Colonic mucosa (tissue), 4 donors: ENCODE measurements at regions not wholly inside any gene's neighbourhood (a gene's known extent, or its start where the extent isn't known, plus 50 kb on each side); places are given as distances from the start of the nearest gene placed in this dataset.
"Not testable (repeated sequence)": the region's sequence is repeated elsewhere in the genome, so short reads cannot be mapped to it uniquely, and the experiment has no call there.

Experiments used
- DNase-seq: peaks from one replicate; pipeline ENCODE4 v3.0.0-alpha.2; 2020
- H3K27ac ChIP-seq: fragments of 200-600 bp; one replicate; pipeline ENCODE4 v1.8.0; 2021
- H3K27me3 ChIP-seq: fragments of 200-600 bp; one replicate; pipeline ENCODE4 v1.8.0; 2021
- H3K36me3 ChIP-seq: fragments of 200-600 bp; one replicate; pipeline ENCODE4 v1.8.0; 2021
- H3K4me1 ChIP-seq: fragments of 200-600 bp; one replicate; pipeline ENCODE4 v1.8.0; 2021; ENCODE audit warnings: mild to moderate bottlenecking
- H3K4me3 ChIP-seq: fragments of 200-600 bp; one replicate; pipeline ENCODE4 v1.8.0; 2021
- H3K9ac ChIP-seq, 2 donors: one replicate each; pipeline ENCODE4 v1.7.0; 2013; ENCODE audit warnings: control low read depth in 2 of 2, low read depth in 2 of 2, low read length in 2 of 2
- H3K9me3 ChIP-seq: fragments of 200-600 bp; one replicate; pipeline ENCODE4 v1.8.0; 2021
- intact Hi-C: fragments of 100-400 bp; cut with DNase I; formaldehyde crosslinking; loops from one replicate; pipeline ENCODE4 v1.14.1; 2022
- TF ChIP-seq, protein P1 (sequence below): fragments of 200-600 bp; IDR thresholded peaks from one replicate; pipeline ENCODE4 v1.8.0; 2022; ENCODE audit warnings: antibody characterized with exemption, mild to moderate bottlenecking
- donor health status: healthy.
- donor health status: DM: no; HTN: no; CAD: no.
- donor health status: DM: no; HTN: no; CAD: no.

GRCh38 chr12:83506841-83507240, 820.1 kb downstream of the TMTC2 start:
- TF ChIP-seq, protein P1, sequence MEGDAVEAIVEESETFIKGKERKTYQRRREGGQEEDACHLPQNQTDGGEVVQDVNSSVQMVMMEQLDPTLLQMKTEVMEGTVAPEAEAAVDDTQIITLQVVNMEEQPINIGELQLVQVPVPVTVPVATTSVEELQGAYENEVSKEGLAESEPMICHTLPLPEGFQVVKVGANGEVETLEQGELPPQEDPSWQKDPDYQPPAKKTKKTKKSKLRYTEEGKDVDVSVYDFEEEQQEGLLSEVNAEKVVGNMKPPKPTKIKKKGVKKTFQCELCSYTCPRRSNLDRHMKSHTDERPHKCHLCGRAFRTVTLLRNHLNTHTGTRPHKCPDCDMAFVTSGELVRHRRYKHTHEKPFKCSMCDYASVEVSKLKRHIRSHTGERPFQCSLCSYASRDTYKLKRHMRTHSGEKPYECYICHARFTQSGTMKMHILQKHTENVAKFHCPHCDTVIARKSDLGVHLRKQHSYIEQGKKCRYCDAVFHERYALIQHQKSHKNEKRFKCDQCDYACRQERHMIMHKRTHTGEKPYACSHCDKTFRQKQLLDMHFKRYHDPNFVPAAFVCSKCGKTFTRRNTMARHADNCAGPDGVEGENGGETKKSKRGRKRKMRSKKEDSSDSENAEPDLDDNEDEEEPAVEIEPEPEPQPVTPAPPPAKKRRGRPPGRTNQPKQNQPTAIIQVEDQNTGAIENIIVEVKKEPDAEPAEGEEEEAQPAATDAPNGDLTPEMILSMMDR, result no peak
- no peaks in the 10 kb centered on the region for H3K9me3 ChIP-seq
- no peak overlapping the region for H3K4me3 ChIP-seq
- H3K9ac ChIP-seq, result no peak overlapping the region
- H3K27me3 ChIP-seq, result no peaks in the 10 kb centered on the region
- DNase-seq, result no peak
- no peaks in the 10 kb centered on the region for H3K4me1 ChIP-seq
- no peaks in the 10 kb centered on the region for H3K36me3 ChIP-seq
- intact Hi-C loops, result no loop called here
- H3K27ac ChIP-seq, result no peak overlapping the region

DNA sequence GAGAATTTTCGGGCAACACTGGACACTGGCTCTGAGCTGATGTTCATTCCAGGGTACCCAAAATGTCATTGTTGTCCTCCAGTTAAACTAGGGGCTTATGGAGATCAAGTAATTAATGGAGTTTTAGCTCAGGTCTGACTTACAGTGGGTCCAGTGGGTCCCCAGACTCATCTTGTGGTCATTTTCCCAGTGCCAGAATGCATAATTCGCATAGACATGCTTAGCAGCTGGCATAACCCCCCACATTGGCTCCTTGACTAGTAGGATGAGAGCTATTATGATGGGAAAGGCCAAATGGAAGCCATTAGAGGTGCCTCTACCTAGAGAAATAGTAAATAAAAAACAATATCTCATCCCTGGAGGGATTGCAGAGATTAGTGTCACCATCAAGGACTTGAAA, 818.9 kb downstream of the TMTC2 start:
- Histone ChIP-seq H3K9me3 (no peaks in the 10 kb centered on the region), H3K4me3 (no peak overlapping the region), H3K4me1 (no peaks in the 10 kb centered on the region), H3K9ac (no peak overlapping the region), H3K27ac (no peak overlapping the region), H3K27me3 (no peaks in the 10 kb centered on the region), H3K36me3 (no peaks in the 10 kb centered on the region)
- intact Hi-C loops, result no loop called here
- TF ChIP-seq, protein P1, result no peak
- no peak for DNase-seq

DNA sequence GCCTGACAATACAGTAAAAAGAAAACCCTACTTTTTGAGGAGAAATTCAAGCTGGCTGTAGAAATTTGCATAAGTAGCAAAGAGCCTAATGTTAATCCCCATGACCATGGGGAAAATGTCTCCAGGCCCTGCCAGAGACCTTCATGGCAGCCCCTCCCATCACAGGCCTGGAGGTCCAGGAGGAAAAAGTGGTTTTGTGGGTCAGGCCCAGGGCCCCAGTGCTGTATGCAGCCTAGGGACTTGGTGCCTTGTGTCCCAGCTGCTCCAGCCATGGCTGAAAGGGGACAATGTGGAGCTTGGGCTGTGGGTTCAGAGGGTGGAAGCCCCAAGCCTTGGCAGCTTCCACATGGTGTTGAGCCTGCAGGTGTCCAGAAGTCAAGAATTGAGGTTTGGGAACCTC, 813.2 kb downstream of the TMTC2 start:
- H3K36me3 ChIP-seq, H3K4me3 ChIP-seq, DNase-seq, H3K4me1 ChIP-seq, H3K27me3 ChIP-seq, H3K9me3 ChIP-seq, H3K27ac ChIP-seq, intact Hi-C loops, H3K9ac ChIP-seq: not testable (repeated sequence)

DNA sequence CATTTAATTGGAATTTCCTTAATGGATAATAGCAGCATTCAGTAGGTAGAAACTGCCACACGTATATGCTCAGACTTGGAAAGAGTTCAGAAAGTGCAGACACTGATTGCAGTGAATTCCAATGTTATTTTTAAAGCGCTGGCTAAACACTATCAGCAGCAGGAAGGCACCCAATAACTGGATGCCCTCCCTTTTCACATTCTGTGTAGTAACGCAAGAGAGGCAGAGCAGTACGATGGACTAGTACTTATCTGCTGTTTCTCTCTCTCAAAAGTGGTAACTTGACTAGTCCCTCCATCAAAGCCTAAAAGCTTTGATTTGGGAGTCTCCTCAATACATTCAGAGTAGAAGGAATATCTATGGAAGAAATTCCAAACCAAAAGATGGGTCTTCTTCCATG, 791.0 kb downstream of the TMTC2 start:
- Histone ChIP-seq H3K36me3 (no peaks in the 10 kb centered on the region), H3K9me3 (no peaks in the 10 kb centered on the region), H3K4me3 (no peak overlapping the region), H3K27ac (no peak overlapping the region), H3K4me1 (no peaks in the 10 kb centered on the region), H3K9ac (no peak overlapping the region), H3K27me3 (no peaks in the 10 kb centered on the region)
- intact Hi-C loops, result no loop called here
- TF ChIP-seq, protein P1, result no peak
- DNase-seq, result no peak

GRCh38 chr12:83476695-83477690, 790.3 kb downstream of the TMTC2 start:
- DNase-seq, result no peak
- Histone ChIP-seq H3K4me1 (no peaks in the 10 kb centered on the region), H3K27ac (no peak overlapping the region), H3K9ac (no peak overlapping the region), H3K9me3 (no peaks in the 10 kb centered on the region), H3K4me3 (no peak overlapping the region), H3K36me3 (no peaks in the 10 kb centered on the region), H3K27me3 (no peaks in the 10 kb centered on the region)
- TF ChIP-seq, protein P1, result no peak
- intact Hi-C loops, result no loop called here

DNA sequence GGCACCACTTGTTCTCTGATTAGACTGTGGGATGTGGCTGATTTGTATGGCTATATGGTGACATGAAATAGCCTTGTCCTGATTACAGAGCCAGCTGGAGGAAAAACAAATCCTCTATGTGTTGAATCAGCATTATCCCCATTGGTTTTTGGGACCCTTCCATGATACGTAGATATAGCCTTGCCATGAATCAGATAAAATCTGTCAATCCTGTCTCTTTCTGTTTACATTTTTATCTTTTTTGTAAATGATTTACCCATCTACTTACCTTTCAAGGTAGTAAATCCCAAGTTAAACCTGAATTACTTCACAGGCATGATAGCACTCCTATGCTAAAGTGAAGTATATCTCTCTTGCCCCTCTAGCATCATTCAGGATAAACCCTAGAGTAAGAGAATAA, 789.3 kb downstream of the TMTC2 start:
- Histone ChIP-seq H3K27me3 (no peaks in the 10 kb centered on the region), H3K9me3 (no peaks in the 10 kb centered on the region), H3K36me3 (no peaks in the 10 kb centered on the region), H3K4me1 (no peaks in the 10 kb centered on the region), H3K9ac (no peak overlapping the region), H3K4me3 (no peak overlapping the region), H3K27ac (no peak overlapping the region)
- intact Hi-C loops, result no loop called here
- TF ChIP-seq, protein P1, result no peak
- no peak for DNase-seq
